A673 (cell line): ENCODE measurements at regions not wholly inside any gene's neighbourhood (a gene's known extent, or its start where the extent isn't known, plus 50 kb on each side); places are given as distances from the start of the nearest gene placed in this dataset.

ENCODE experiments used
- BruUV-seq: library from RNA; stranded (reverse); fragments of 400-500 nt; replicated peaks from 2 replicates; lab custom pipeline; 2021; lab: Mats Ljungman, UMichigan
- CTCF ChIA-PET: fragments of 300-600 bp; sonication (Branson Sonifier 250); formaldehyde crosslinking; loops from one replicate; lab custom pipeline; 2022; ENCODE audit warnings: antibody characterized with exemption; lab: Charles Lee
- POLR2A ChIA-PET: fragments of 300-600 bp; sonication (Branson Sonifier 250); formaldehyde crosslinking; loops from one replicate; lab custom pipeline; 2022; ENCODE audit warnings: antibody characterized with exemption; ENCODE audit not compliant: low non-redundant PET; lab: Charles Lee
- DNase-seq: peaks from one replicate; pipeline ENCODE4 v3.0.0-alpha.2; 2015; ENCODE audit warnings: low spot score
- H3K27ac ChIP-seq: fragments of 200-600 bp; sonication (generic); 2 replicates; pipeline ENCODE4 v1.5.1; 2016; ENCODE audit warnings: mixed run types, low read depth, mild to moderate bottlenecking, mixed read lengths, antibody characterized with exemption, low read length; ENCODE audit not compliant: poor library complexity, severe bottlenecking
- H3K27me3 ChIP-seq: fragments of 200-600 bp; sonication (generic); replicated peaks from 2 replicates; pipeline ENCODE4 v1.6.1; 2017; ENCODE audit warnings: mixed run types, low read depth, mild to moderate bottlenecking, mixed read lengths, antibody characterized with exemption, low read length; ENCODE audit not compliant: insufficient read depth, poor library complexity
- H3K36me3 ChIP-seq: fragments of 200-600 bp; sonication (generic); 2 replicates; pipeline ENCODE4 v1.6.1; 2016; ENCODE audit warnings: mixed run types, mild to moderate bottlenecking, mixed read lengths, antibody characterized with exemption, low read length; ENCODE audit not compliant: insufficient read depth, poor library complexity, severe bottlenecking
- H3K4me1 ChIP-seq: fragments of 200-600 bp; sonication (generic); 2 replicates; pipeline ENCODE4 v1.6.1; 2017; ENCODE audit warnings: mixed run types, mild to moderate bottlenecking, mixed read lengths, antibody characterized with exemption, low read length; ENCODE audit not compliant: insufficient read depth, poor library complexity, severe bottlenecking
- H3K4me3 ChIP-seq: fragments of 200-600 bp; sonication (generic); 2 replicates; pipeline ENCODE4 v1.5.1; 2016; ENCODE audit warnings: low read depth, mixed run types, mild to moderate bottlenecking, mixed read lengths, low read length; ENCODE audit not compliant: poor library complexity, severe bottlenecking
- H3K9me3 ChIP-seq: fragments of 200-600 bp; sonication (generic); 2 replicates; pipeline ENCODE4 v1.6.1; 2016; ENCODE audit warnings: mixed run types, low read depth, mild to moderate bottlenecking, mixed read lengths, antibody characterized with exemption, low read length; ENCODE audit not compliant: poor library complexity, severe bottlenecking
- CTCF ChIP-seq: fragments of 300-800, 200-600 bp; sonication (generic); conservative IDR thresholded peaks from 2 replicates; pipeline ENCODE4 v1.5.1; 2017; ENCODE audit warnings: low read depth, mild to moderate bottlenecking, antibody characterized with exemption, low read length, moderate library complexity, mixed read lengths
- EZH2 ChIP-seq: fragments of 200-600 bp; sonication (generic); IDR thresholded peaks from 2 replicates; pipeline ENCODE4 v1.6.1; 2017; ENCODE audit warnings: borderline replicate concordance, low read depth, mild to moderate bottlenecking, mixed read lengths, antibody characterized with exemption, low read length; ENCODE audit not compliant: poor library complexity, severe bottlenecking
- intact Hi-C: fragments of 100-400 bp; cut with micrococcal nuclease; formaldehyde crosslinking; loops from one replicate; pipeline ENCODE4 v1.10.0; 2022; ENCODE audit not compliant: unreplicated experiment

GRCh38 chr3:116950301-116951055, 240.9 kb downstream of the TUSC7 start:
- no peaks in the 10 kb centered on the region for H3K27me3 ChIP-seq
- no peaks in the 10 kb centered on the region for H3K4me1 ChIP-seq
- ChIA-PET CTCF (no interaction called here), POLR2A (no interaction called here)
- no peaks in the 10 kb centered on the region for H3K36me3 ChIP-seq
- no peak for TF ChIP-seq EZH2
- no peak for TF ChIP-seq CTCF
- BruUV-seq, result no TSS peak
- no peak overlapping the region for H3K27ac ChIP-seq
- no peak overlapping the region for H3K4me3 ChIP-seq
- DNase-seq, result no peak
- H3K9me3 ChIP-seq, result no peaks in the 10 kb centered on the region
- intact Hi-C loops, result no loop called here

DNA sequence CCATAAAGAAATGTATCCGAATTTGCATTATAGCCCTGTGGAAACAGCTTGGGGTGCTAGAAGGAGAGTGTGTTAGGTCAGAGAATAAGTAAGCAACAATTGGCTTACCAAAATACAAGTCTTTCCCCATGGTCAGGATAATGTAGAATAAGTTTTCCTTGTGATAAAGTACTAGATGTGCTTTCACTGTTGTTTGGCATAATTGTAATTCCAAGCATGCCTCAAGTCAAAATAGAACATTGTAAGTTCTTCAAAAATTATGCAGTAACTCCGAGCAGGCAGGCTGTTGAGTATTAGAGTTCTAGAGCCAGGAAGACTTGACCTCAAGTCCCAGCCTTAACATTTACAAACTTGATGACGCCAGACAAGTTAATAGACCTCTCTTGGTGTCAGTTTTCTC, 242.0 kb downstream of the TUSC7 start:
- Histone ChIP-seq H3K4me1 (no peaks in the 10 kb centered on the region), H3K27me3 (no peaks in the 10 kb centered on the region), H3K4me3 (no peak overlapping the region), H3K36me3 (no peaks in the 10 kb centered on the region), H3K27ac (no peak overlapping the region), H3K9me3 (no peaks in the 10 kb centered on the region)
- intact Hi-C loops, result no loop called here
- POLR2A ChIA-PET, result no interaction called here
- no TSS peak for BruUV-seq
- no peak for DNase-seq
- no peak for TF ChIP-seq EZH2
- TF ChIP-seq CTCF, result no peak
- CTCF ChIA-PET, result no interaction called here

DNA sequence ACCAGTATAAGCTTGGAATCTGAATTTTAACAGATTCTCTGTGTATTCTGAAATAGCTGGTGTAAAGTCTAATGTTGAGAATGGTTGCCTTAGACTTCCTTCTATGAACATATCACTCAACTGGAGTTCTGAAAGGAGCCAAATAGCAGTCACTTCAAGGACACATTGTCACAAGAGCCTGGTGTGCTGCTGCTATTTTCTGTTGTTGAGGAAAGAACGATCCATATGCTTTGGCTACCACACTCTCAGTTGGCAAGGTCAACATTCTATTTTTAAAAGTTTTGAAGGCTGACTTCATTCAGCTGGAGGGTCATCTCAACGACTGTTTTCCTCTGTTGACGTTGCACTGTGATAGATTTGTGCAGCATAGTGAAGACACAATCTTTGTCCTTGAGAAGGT, 248.7 kb downstream of the TUSC7 start:
- Histone ChIP-seq H3K4me3 (no peak overlapping the region), H3K9me3 (no peaks in the 10 kb centered on the region), H3K27ac (no peak overlapping the region), H3K4me1 (no peaks in the 10 kb centered on the region), H3K27me3 (no peaks in the 10 kb centered on the region), H3K36me3 (no peaks in the 10 kb centered on the region)
- no TSS peak for BruUV-seq
- DNase-seq, result no peak
- CTCF ChIA-PET, result no interaction called here
- TF ChIP-seq CTCF (no peak), EZH2 (no peak)
- POLR2A ChIA-PET, result no interaction called here
- intact Hi-C loops, result no loop called here
